GM12878 (cell line): ENCODE measurements at regions not wholly inside any gene's neighbourhood (a gene's known extent, or its start where the extent isn't known, plus 50 kb on each side); places are given as distances from the start of the nearest gene placed in this dataset.

Source experiments
- ATAC-seq: fragments of 200-7000 bp; cut with Tn5 transposase; 3 replicates; pipeline ENCODE4 v1.9.1; 2020; ENCODE audit warnings: mild to moderate bottlenecking, moderate library complexity
- BruUV-seq: library from RNA; stranded (reverse); fragments of 400-500 nt; replicated peaks from 2 replicates; lab custom pipeline; 2021; lab: Mats Ljungman, UMichigan
- CTCF ChIA-PET: fragments of 300-600 bp; sonication (Branson Sonifier 250); formaldehyde crosslinking; extraction: SDS; loops from one replicate; lab custom pipeline; 2021; ENCODE audit warnings: inconsistent platforms; lab: Yijun Ruan, JAX
- POLR2A ChIA-PET: fragments of 350-600 bp; formaldehyde crosslinking; extraction: SDS; loops from one replicate; lab custom pipeline; 2021; ENCODE audit warnings: inconsistent platforms; lab: Charles Lee
- RAD21 ChIA-PET: fragments of 300-600 bp; sonication (Branson Sonifier 250); formaldehyde crosslinking; loops from one replicate; lab custom pipeline; 2023; ENCODE audit warnings: antibody characterized with exemption; ENCODE audit not compliant: unreplicated experiment; lab: Charles Lee
- SMC1A ChIA-PET: fragments of 300-600 bp; sonication (Branson Sonifier 250); formaldehyde crosslinking; loops from one replicate; lab custom pipeline; 2023; ENCODE audit not compliant: unreplicated experiment, uncharacterized antibody; lab: Charles Lee
- DNase-seq: peaks from one replicate; pipeline ENCODE4 v3.0.0-alpha.2; 2011; ENCODE audit warnings: low read depth, low spot score
- FAIRE-seq: peaks from 3 replicates; lab custom pipeline; 2011; peaks lifted over from hg19 to GRCh38; lab: Jason Lieb, UNC
- H2AFZ ChIP-seq: 2 replicates; pipeline ENCODE4 v1.6.0; 2011; ENCODE audit warnings: low read depth, low read length, control low read depth; ENCODE audit not compliant: control insufficient read depth
- H3K27ac ChIP-seq: 2 replicates; pipeline ENCODE4 v1.5.1; 2011; ENCODE audit warnings: control low read depth; ENCODE audit not compliant: control insufficient read depth, insufficient read depth
- H3K27me3 ChIP-seq, 2 experiments: replicated peaks in 1 of 2; 2 replicates each; pipeline versions ENCODE4 v1.6.0 to v1.6.1; 2011; ENCODE audit warnings: low read length in 1 of 2; ENCODE audit not compliant: control insufficient read depth in 2 of 2, insufficient read depth in 2 of 2
- H3K36me3 ChIP-seq, 2 experiments: 2 replicates each; pipeline ENCODE4 v1.5.1; 2011; ENCODE audit warnings: low read length in 1 of 2; ENCODE audit not compliant: control insufficient read depth in 2 of 2, insufficient read depth in 2 of 2
- H3K4me1 ChIP-seq: 2 replicates; pipeline ENCODE4 v1.6.1; 2011; ENCODE audit warnings: mild to moderate bottlenecking, low read length, moderate library complexity, mixed read lengths; ENCODE audit not compliant: control insufficient read depth, insufficient read depth
- H3K4me2 ChIP-seq: 2 replicates; pipeline ENCODE4 v1.6.0; 2011; ENCODE audit warnings: control low read depth; ENCODE audit not compliant: control insufficient read depth, insufficient read depth
- H3K4me3 ChIP-seq: fragments of 200-600 bp; sonication (generic); 2 replicates; pipeline ENCODE4 v1.5.1; 2016
- H3K79me2 ChIP-seq: 2 replicates; pipeline ENCODE4 v1.6.0; 2011; ENCODE audit warnings: low read length; ENCODE audit not compliant: control insufficient read depth, insufficient read depth
- H3K9ac ChIP-seq: 2 replicates; pipeline ENCODE4 v1.8.0; 2011; ENCODE audit warnings: low read length, control low read depth, mixed read lengths; ENCODE audit not compliant: control insufficient read depth, insufficient read depth
- H3K9me3 ChIP-seq: replicated peaks from 3 replicates; pipeline ENCODE4 v1.5.1; 2011; ENCODE audit warnings: mild to moderate bottlenecking, low read length; ENCODE audit not compliant: control insufficient read depth, insufficient read depth
- H4K20me1 ChIP-seq: 2 replicates; pipeline ENCODE4 v1.6.0; 2011; ENCODE audit not compliant: control insufficient read depth, insufficient read depth
- BACH1 ChIP-seq: fragments of 450-650 bp; IDR thresholded peaks from 2 replicates; pipeline ENCODE4 v1.6.1; 2017; ENCODE audit warnings: mild to moderate bottlenecking, borderline replicate concordance
- CEBPB ChIP-seq, 2 experiments: fragments of 150-350 bp in 1 of 2; IDR thresholded peaks; 2 replicates each; pipeline ENCODE4 v1.6.1; 2012 to 2014; ENCODE audit warnings: low read depth in 2 of 2, low read length in 2 of 2, borderline replicate concordance in 1 of 2, inconsistent platforms in 1 of 2
- CEBPZ ChIP-seq: fragments of 150-350 bp; IDR thresholded peaks from 2 replicates; pipeline ENCODE4 v1.6.1; 2016; ENCODE audit warnings: low read depth, low read length
- HCFC1 ChIP-seq: fragments of 150-350 bp; IDR thresholded peaks from 2 replicates; pipeline ENCODE4 v1.6.1; 2014; ENCODE audit warnings: low read length
- HDAC6 ChIP-seq: fragments of 200-600 bp; sonication (generic); IDR thresholded peaks from one replicate; pipeline ENCODE4 v1.8.0; 2017; ENCODE audit warnings: antibody characterized with exemption; ENCODE audit not compliant: unreplicated experiment
- KAT2A ChIP-seq: conservative IDR thresholded peaks from 2 replicates; pipeline ENCODE4 v1.6.1; 2011; ENCODE audit warnings: low read depth, low read length; ENCODE audit not compliant: control insufficient read depth
- NR2C2 ChIP-seq: IDR thresholded peaks from 2 replicates; pipeline ENCODE4 v1.6.1; 2011; ENCODE audit warnings: borderline replicate concordance, low read depth; ENCODE audit not compliant: control insufficient read depth, insufficient read length
- SRF ChIP-seq, 2 experiments: IDR thresholded peaks; 2 replicates each; pipeline ENCODE4 v1.6.1; 2011; ENCODE audit warnings: low read depth in 2 of 2, low read length in 2 of 2, mild to moderate bottlenecking in 1 of 2, moderate library complexity in 1 of 2
- TCF7 ChIP-seq: IDR thresholded peaks from 2 replicates; pipeline ENCODE4 v1.6.1; 2014; ENCODE audit warnings: antibody characterized with exemption, borderline replicate concordance
- ZNF217 ChIP-seq: fragments of 450-650 bp; IDR thresholded peaks from 2 replicates; pipeline ENCODE4 v1.6.1; 2017; ENCODE audit warnings: antibody characterized with exemption, mild to moderate bottlenecking
- ZNF24 ChIP-seq: fragments of 450-650 bp; IDR thresholded peaks from 2 replicates; pipeline ENCODE4 v1.6.1; 2017; ENCODE audit warnings: antibody characterized with exemption, mild to moderate bottlenecking
- ZNF384 ChIP-seq: IDR thresholded peaks from 2 replicates; pipeline ENCODE4 v1.6.1; 2012; ENCODE audit warnings: low read depth, mild to moderate bottlenecking, low read length, improper control_type of control experiment, borderline replicate concordance
- WGBS: methylation state at CpG from one replicate; pipeline ENCODE4 v1.1.6; 2016; ENCODE audit warnings: low lambda C conversion rate; ENCODE audit not compliant: insufficient replicate concordance, insufficient coverage; ENCODE audit errors: missing lambda C conversion rate; 5-methylcytosine and 5-hydroxymethylcytosine counted together
- in situ Hi-C: fragments of 300-500 bp; cut with MboI; formaldehyde crosslinking; loops from 9 replicates; pipeline ENCODE4 v1.14.3; 2018; ENCODE audit warnings: mixed read lengths
- intact Hi-C: fragments of 100-400 bp; cut with micrococcal nuclease; formaldehyde crosslinking; loops from one replicate; pipeline ENCODE4 v1.14.2; 2022; ENCODE audit not compliant: unreplicated experiment
- TF ChIP-seq, protein P1 (sequence below): IDR thresholded peaks from 2 replicates; pipeline ENCODE4 v1.6.1; 2012; ENCODE audit warnings: mild to moderate bottlenecking, low read depth, low read length
- TF ChIP-seq, protein P2 (sequence below): IDR thresholded peaks from 2 replicates; pipeline ENCODE4 v1.6.1; 2011; ENCODE audit warnings: borderline replicate concordance, low read depth, mild to moderate bottlenecking, moderate library complexity, low read length; ENCODE audit not compliant: insufficient read depth, poor library complexity, severe bottlenecking

DNA sequence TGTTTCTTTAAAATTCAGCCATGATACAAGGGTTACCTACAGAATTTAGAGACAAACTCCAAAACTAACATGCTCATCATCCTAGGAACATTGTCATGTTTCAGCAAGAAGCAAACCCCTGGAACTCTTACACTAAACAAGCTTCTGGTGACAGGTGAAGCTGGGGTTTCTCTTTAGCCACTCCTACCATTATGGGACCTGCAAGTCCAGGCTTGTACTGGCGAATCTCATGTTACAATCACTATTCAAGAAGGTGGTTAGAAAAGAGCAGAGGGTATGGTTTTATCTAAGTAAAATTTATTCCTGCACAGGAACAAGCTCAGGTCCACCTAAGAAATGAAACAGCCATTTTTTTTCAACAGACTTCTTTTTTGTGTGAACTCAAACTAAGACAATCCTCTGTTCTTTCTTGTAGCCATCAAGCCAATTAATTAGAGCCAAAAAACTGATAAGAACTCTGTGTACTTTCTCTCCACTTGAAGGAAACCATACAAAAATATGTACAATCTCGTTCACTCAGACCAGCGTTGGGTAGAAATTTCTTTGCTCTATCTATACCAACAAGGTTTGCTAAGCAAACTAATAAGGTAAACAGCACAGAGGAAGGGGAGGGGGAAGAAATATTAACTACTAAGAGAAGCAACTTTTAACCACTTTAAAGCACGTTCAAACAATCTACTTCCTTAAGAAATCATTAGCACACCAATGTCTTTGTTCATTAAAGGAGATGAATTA is 63.3 kb upstream of the NEDD4L start:
- FAIRE-seq: no peak
- no TSS peak for BruUV-seq

More for the DNA sequence above, 63.3 kb upstream of the NEDD4L start:
- in situ Hi-C loops: no loop called here
- Histone ChIP-seq H3K4me1 (peaks cover 8% of the 10 kb centered on the region), H3K9ac (no peak overlapping the region), H2AFZ (peak overlapping the region; percentile 39), H3K4me3 (no peak overlapping the region), H4K20me1 (no peaks in the 10 kb centered on the region), H3K27me3 (no peaks in the 10 kb centered on the region; a peak in 1 of 4 replicates), H3K79me2 (no peaks in the 10 kb centered on the region), H3K36me3 (no peaks in the 10 kb centered on the region), H3K9me3 (no peaks in the 10 kb centered on the region), H3K27ac (no peak overlapping the region), H3K4me2 (no peak overlapping the region)
- ChIA-PET CTCF (interaction anchor here (0.8 to 1.8 kb wide), 5 partner anchors 22 to 99 kb away, joined by 3 to 5 read pairs (median 4); partner anchors contain the start of gene NEDD4L), RAD21 (interaction anchor here (0.7 to 1.1 kb wide), 2 partner anchors 63 to 1233 kb away, joined by 3 to 4 read pairs; partner anchors contain the start of gene NEDD4L), SMC1A (interaction anchor here (0.7 to 2.0 kb wide), 5 partner anchors 9 to 69 kb away, joined by 3 to 12 read pairs (median 4); no protein-coding TSS in a partner anchor), POLR2A (interaction anchor here (0.7 kb wide), 1 partner anchor 143 kb away, joined by 7 read pairs; no protein-coding TSS in a partner anchor)
- 42% methylated on average over 4 of the region's 4 CpGs for WGBS
- ATAC-seq: 0 out of 3 replicates have a peak, but pooled peaks have one; percentile 33
- DNase-seq: no peak
- intact Hi-C loops: no loop called here
- TF ChIP-seq ZNF217 (no peak), KAT2A (no peak), BACH1 (no peak), HCFC1 (no peak), ZNF384 (no peak), TCF7 (no peak), SRF (IDR thresholded peaks at IDR 0.05; ENCODE audit: low read depth in 2 of 2, low read length in 2 of 2) (no peak), CEBPZ (no peak), HDAC6 (no peak), ZNF24 (no peak), CEBPB (IDR thresholded peaks at IDR 0.05; ENCODE audit: borderline replicate concordance in 1 of 2, low read depth in 2 of 2, low read length in 2 of 2) (no peak), NR2C2 (no peak)
- TF ChIP-seq, protein P1, sequence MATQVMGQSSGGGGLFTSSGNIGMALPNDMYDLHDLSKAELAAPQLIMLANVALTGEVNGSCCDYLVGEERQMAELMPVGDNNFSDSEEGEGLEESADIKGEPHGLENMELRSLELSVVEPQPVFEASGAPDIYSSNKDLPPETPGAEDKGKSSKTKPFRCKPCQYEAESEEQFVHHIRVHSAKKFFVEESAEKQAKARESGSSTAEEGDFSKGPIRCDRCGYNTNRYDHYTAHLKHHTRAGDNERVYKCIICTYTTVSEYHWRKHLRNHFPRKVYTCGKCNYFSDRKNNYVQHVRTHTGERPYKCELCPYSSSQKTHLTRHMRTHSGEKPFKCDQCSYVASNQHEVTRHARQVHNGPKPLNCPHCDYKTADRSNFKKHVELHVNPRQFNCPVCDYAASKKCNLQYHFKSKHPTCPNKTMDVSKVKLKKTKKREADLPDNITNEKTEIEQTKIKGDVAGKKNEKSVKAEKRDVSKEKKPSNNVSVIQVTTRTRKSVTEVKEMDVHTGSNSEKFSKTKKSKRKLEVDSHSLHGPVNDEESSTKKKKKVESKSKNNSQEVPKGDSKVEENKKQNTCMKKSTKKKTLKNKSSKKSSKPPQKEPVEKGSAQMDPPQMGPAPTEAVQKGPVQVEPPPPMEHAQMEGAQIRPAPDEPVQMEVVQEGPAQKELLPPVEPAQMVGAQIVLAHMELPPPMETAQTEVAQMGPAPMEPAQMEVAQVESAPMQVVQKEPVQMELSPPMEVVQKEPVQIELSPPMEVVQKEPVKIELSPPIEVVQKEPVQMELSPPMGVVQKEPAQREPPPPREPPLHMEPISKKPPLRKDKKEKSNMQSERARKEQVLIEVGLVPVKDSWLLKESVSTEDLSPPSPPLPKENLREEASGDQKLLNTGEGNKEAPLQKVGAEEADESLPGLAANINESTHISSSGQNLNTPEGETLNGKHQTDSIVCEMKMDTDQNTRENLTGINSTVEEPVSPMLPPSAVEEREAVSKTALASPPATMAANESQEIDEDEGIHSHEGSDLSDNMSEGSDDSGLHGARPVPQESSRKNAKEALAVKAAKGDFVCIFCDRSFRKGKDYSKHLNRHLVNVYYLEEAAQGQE: no peak
- TF ChIP-seq, protein P2, sequence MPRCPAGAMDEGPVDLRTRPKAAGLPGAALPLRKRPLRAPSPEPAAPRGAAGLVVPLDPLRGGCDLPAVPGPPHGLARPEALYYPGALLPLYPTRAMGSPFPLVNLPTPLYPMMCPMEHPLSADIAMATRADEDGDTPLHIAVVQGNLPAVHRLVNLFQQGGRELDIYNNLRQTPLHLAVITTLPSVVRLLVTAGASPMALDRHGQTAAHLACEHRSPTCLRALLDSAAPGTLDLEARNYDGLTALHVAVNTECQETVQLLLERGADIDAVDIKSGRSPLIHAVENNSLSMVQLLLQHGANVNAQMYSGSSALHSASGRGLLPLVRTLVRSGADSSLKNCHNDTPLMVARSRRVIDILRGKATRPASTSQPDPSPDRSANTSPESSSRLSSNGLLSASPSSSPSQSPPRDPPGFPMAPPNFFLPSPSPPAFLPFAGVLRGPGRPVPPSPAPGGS: no peak
